Suprapubic skin (tissue), 4 donors: ENCODE measurements at regions not wholly inside any gene's neighbourhood (a gene's known extent, or its start where the extent isn't known, plus 50 kb on each side); places are given as distances from the start of the nearest gene placed in this dataset.

Experiments used
- DNase-seq, 2 donors: peaks; one replicate each; pipeline ENCODE4 v3.0.0-alpha.2; 2019; ENCODE audit warnings: low spot score in 2 of 2
- H3K27ac ChIP-seq: fragments of 200-600 bp; sonication (generic); one replicate; pipeline ENCODE4 v1.5.1; 2019
- H3K27me3 ChIP-seq: fragments of 200-600 bp; sonication (generic); one replicate; pipeline ENCODE4 v1.5.1; 2019
- H3K36me3 ChIP-seq: fragments of 200-600 bp; sonication (generic); one replicate; pipeline ENCODE4 v1.5.1; 2019
- H3K4me1 ChIP-seq: fragments of 200-600 bp; sonication (generic); one replicate; pipeline ENCODE4 v1.5.1; 2019
- H3K4me3 ChIP-seq: fragments of 200-600 bp; sonication (generic); one replicate; pipeline ENCODE4 v1.5.1; 2019; ENCODE audit warnings: mild to moderate bottlenecking
- H3K9me3 ChIP-seq: fragments of 200-600 bp; sonication (generic); one replicate; pipeline ENCODE4 v1.5.1; 2019
- EP300 ChIP-seq: sonication (generic); formaldehyde crosslinking; IDR thresholded peaks from one replicate; pipeline ENCODE4 v1.6.1; 2017; ENCODE audit warnings: antibody characterized with exemption
- POLR2A ChIP-seq, 2 donors: fragments of 450-650 bp; IDR thresholded peaks; one replicate each; pipeline ENCODE4 v1.6.1; 2017; ENCODE audit warnings: antibody characterized with exemption in 2 of 2, mild to moderate bottlenecking in 2 of 2, moderate library complexity in 2 of 2
- POLR2AphosphoS5 ChIP-seq, 3 donors: sonication (generic); formaldehyde crosslinking; IDR thresholded peaks; one replicate each; pipeline ENCODE4 v1.6.1; 2017; ENCODE audit warnings: antibody characterized with exemption in 3 of 3
- WGBS: methylation state at CpG from one replicate; pipeline ENCODE4 v1.1.5; 2018; 5-methylcytosine and 5-hydroxymethylcytosine counted together
- TF ChIP-seq, protein P1 (sequence below), 2 donors: fragments of 200-600 bp in 1 of 2; fragments of 450-650 bp in 1 of 2; sonication (generic) in 1 of 2; IDR thresholded peaks; one replicate each; pipeline ENCODE4 v1.5.1; 2016 to 2019; ENCODE audit warnings: antibody characterized with exemption in 2 of 2, mild to moderate bottlenecking in 1 of 2, moderate library complexity in 1 of 2

DNA sequence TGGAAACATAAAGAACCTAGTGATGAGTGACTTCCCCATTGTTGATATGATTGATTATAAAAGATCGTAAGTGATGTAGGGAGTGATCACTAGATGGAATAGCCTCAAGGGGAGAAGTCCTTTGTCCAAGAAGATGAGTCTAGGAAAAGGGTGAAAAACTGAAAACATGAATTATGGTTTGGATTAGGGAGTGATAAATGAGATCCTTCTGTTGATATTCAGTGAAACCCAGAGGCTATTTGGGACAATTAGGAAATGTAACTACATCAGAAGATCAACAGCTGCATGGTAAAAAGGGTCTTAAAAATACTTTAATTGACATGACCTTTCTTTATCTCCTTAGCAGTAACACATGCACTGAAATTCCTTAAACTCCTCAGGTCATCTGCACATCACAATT, 124.0 kb upstream of the UNC5C start:
- TF ChIP-seq, protein P1, sequence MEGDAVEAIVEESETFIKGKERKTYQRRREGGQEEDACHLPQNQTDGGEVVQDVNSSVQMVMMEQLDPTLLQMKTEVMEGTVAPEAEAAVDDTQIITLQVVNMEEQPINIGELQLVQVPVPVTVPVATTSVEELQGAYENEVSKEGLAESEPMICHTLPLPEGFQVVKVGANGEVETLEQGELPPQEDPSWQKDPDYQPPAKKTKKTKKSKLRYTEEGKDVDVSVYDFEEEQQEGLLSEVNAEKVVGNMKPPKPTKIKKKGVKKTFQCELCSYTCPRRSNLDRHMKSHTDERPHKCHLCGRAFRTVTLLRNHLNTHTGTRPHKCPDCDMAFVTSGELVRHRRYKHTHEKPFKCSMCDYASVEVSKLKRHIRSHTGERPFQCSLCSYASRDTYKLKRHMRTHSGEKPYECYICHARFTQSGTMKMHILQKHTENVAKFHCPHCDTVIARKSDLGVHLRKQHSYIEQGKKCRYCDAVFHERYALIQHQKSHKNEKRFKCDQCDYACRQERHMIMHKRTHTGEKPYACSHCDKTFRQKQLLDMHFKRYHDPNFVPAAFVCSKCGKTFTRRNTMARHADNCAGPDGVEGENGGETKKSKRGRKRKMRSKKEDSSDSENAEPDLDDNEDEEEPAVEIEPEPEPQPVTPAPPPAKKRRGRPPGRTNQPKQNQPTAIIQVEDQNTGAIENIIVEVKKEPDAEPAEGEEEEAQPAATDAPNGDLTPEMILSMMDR (IDR thresholded peaks at IDR 0.05): no peak
- TF ChIP-seq POLR2AphosphoS5 (IDR thresholded peaks at IDR 0.05): no peak
- no peak for TF ChIP-seq EP300
- no peak for TF ChIP-seq POLR2A (IDR thresholded peaks at IDR 0.05)
- Histone ChIP-seq H3K27ac (no peak overlapping the region), H3K4me1 (no peaks in the 10 kb centered on the region), H3K4me3 (no peak overlapping the region), H3K36me3 (no peaks in the 10 kb centered on the region), H3K9me3 (no peaks in the 10 kb centered on the region), H3K27me3 (no peaks in the 10 kb centered on the region)
- DNase-seq: no peak
- 63% methylated on average over 1 of the region's 1 CpG for WGBS

DNA sequence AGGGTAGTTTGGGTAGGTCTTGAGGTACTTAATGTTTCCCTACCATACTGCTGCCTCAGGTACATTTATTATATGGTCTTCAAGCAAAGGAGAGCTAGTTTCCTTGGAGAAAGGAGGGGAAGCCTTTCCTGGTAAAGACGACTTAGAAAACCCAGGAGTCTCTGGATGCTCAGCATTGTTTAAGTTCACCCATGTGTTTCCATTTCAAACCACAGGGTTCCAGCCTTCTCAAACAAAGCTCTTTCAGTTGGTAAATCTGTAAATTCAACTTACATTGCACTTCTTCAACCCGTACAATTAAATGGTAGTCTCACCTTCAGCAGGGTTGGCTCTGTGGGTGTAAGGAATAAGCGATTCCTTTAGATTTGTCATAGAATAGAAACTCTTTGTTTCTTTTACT, 111.9 kb upstream of the UNC5C start:
- WGBS: 93% methylated on average over 3 of the region's 3 CpGs

DNA sequence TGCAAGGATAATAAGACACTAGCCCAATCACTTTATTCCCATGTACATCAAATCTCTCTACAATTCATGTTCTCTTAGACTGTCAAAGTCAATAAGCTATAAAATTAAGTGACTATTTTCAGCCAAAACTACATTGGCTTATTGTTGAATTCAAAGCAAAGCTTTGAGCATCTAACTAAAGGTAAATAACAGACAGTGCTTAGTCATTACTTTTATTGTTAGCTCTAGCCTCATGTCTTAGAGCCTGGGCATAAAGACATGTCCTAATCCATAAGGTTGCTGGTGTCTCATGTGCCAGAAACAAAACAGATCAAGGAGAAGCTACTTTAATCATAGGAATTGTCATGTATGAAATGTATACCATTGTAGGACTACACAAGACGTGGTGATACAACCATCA, 103.1 kb upstream of the UNC5C start:
- TF ChIP-seq, protein P1 (IDR thresholded peaks at IDR 0.05): no peak
- TF ChIP-seq EP300 (no peak), POLR2A (IDR thresholded peaks at IDR 0.05) (no peak), POLR2AphosphoS5 (IDR thresholded peaks at IDR 0.05) (no peak)
- no peak overlapping the region for H3K4me3 ChIP-seq
- DNase-seq: no peak
- peaks cover 6% of the 10 kb centered on the region for H3K9me3 ChIP-seq
- no peaks in the 10 kb centered on the region for H3K27me3 ChIP-seq
- no peaks in the 10 kb centered on the region for H3K4me1 ChIP-seq
- no peak overlapping the region for H3K27ac ChIP-seq
- 83% methylated on average over 1 of the region's 1 CpG for WGBS
- H3K36me3 ChIP-seq: no peaks in the 10 kb centered on the region

More for the DNA sequence above, 111.9 kb upstream of the UNC5C start:
- Histone ChIP-seq H3K4me1 (no peaks in the 10 kb centered on the region), H3K27ac (no peak overlapping the region), H3K27me3 (no peaks in the 10 kb centered on the region), H3K4me3 (no peak overlapping the region), H3K9me3 (peaks cover 6% of the 10 kb centered on the region), H3K36me3 (no peaks in the 10 kb centered on the region)
- no peak for DNase-seq
- TF ChIP-seq EP300 (no peak), POLR2AphosphoS5 (IDR thresholded peaks at IDR 0.05) (no peak), POLR2A (IDR thresholded peaks at IDR 0.05) (no peak)
- TF ChIP-seq, protein P1 (IDR thresholded peaks at IDR 0.05): no peak

DNA sequence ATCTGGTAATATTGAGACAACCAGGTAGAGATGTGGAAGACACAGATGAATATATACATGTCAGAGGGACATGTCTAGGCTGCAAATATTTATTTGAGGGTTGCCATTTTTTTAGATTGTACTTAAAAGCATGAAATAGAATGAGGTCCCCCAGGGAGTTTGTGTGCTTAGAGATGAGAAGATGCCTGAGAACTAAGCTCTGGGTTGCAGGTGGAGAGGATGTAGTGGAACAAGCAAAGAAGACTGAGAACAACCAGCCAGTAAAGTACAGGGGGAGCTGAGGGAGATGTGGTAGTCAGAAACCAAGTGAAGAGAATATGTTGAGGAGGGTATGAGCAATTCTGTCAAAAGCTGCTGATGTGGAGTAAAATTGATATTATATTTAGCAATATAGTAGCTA, 95.6 kb upstream of the UNC5C start:
- H3K9me3 ChIP-seq: no peaks in the 10 kb centered on the region
- H3K4me3 ChIP-seq: no peak overlapping the region
- DNase-seq: no peak
- no peaks in the 10 kb centered on the region for H3K27me3 ChIP-seq
- TF ChIP-seq POLR2A (IDR thresholded peaks at IDR 0.05): no peak
- TF ChIP-seq, protein P1 (IDR thresholded peaks at IDR 0.05): no peak
- TF ChIP-seq EP300: no peak
- TF ChIP-seq POLR2AphosphoS5 (IDR thresholded peaks at IDR 0.05): no peak
- no peaks in the 10 kb centered on the region for H3K36me3 ChIP-seq
- H3K4me1 ChIP-seq: no peaks in the 10 kb centered on the region
- H3K27ac ChIP-seq: no peak overlapping the region

DNA sequence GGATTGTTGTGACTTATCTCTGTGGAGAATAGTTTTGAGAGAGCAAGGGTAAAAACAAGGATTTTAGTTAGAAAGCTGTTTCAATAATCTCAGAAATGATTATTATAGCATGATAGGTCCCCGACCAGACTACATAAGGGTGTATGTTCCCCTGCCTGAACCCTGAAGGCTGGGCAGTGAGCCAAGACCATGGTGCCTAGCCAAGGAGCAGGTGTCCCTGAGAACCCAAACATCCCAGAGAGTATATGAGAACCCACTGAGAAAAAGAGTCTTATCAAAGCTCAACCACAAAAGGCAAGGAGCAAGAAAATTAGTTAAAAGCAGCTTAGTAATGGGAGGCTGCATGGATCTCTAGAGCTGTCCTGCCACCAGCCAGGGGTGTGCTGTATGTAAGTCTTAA, 94.9 kb upstream of the UNC5C start:
- Histone ChIP-seq H3K27ac (no peak overlapping the region), H3K4me1 (no peaks in the 10 kb centered on the region), H3K4me3 (no peak overlapping the region), H3K36me3 (no peaks in the 10 kb centered on the region), H3K9me3 (no peaks in the 10 kb centered on the region), H3K27me3 (no peaks in the 10 kb centered on the region)
- WGBS: 45% methylated on average over 1 of the region's 1 CpG
- TF ChIP-seq POLR2AphosphoS5 (IDR thresholded peaks at IDR 0.05) (no peak), POLR2A (IDR thresholded peaks at IDR 0.05) (no peak)
- no peak for DNase-seq

DNA sequence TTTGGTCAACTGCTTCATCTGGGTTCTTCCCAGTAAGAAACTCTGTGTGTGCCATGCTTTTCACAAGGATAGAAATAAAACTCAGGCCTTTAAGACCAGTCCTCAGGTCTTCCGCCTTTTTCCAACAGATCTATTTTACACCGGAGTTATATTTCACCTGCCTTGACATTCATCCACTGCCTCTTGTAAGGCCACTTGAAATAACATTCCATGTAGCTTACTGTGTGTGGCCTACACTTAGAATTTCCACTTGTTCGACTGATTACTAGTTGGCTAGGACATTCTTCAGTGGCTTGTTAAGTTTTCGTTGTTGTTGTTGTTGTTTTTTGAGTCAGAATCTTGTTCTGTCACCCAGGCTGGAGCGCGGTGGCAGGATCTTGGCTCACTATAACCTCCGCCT, 92.8 kb upstream of the UNC5C start:
- Histone ChIP-seq H3K4me3 (no peak overlapping the region), H3K27me3 (no peaks in the 10 kb centered on the region), H3K36me3 (no peaks in the 10 kb centered on the region), H3K9me3 (no peaks in the 10 kb centered on the region), H3K27ac (no peak overlapping the region), H3K4me1 (no peaks in the 10 kb centered on the region)
- TF ChIP-seq EP300 (no peak), POLR2AphosphoS5 (IDR thresholded peaks at IDR 0.05) (no peak), POLR2A (IDR thresholded peaks at IDR 0.05) (no peak)
- TF ChIP-seq, protein P1 (IDR thresholded peaks at IDR 0.05): no peak
- 94% methylated on average over 7 of the region's 7 CpGs for WGBS
- no peak for DNase-seq
